ENCODE measurements at regions not wholly inside any gene's neighbourhood (a gene's known extent, or its start where the extent isn't known, plus 50 kb on each side); places are given as distances from the start of the nearest gene placed in this dataset.

- TF ChIP-seq CTCF (IDR thresholded peaks at IDR 0.05; ENCODE audit: insufficient read depth, low read depth, low read length, missing control alignments): no peak
- peak; percentile 54 for DNase-seq (ENCODE audit: low read depth)
- no peak overlapping the region for H3K4me3 ChIP-seq (ENCODE audit: low read length)
Measured at GRCh38 chr11:69353696-69354544, 60.0 kb downstream of the MYEOV start.

DNA sequence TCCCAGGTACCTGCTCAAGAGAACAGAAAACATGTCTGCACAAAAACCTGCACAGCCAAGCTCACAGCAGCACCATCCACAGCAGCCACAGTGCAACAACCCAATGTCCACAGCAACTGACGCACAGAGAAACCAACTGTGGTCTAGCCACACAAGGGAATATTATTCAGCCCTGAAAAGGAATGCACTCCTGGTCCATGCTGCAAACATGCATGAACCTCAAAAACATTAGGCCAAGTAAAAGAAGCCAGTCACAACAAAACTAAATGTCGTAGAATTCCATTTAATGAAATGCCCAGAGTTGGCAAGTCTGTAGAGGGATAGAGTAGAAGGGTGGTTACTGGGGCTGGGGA is 60.6 kb downstream of the MYEOV start:
- no peak overlapping the region for H3K4me3 ChIP-seq (ENCODE audit: low read length)
- TF ChIP-seq CTCF (IDR thresholded peaks at IDR 0.05; ENCODE audit: insufficient read depth, low read depth, low read length, missing control alignments): no peak
- DNase-seq (ENCODE audit: low read depth): no peak

DNA sequence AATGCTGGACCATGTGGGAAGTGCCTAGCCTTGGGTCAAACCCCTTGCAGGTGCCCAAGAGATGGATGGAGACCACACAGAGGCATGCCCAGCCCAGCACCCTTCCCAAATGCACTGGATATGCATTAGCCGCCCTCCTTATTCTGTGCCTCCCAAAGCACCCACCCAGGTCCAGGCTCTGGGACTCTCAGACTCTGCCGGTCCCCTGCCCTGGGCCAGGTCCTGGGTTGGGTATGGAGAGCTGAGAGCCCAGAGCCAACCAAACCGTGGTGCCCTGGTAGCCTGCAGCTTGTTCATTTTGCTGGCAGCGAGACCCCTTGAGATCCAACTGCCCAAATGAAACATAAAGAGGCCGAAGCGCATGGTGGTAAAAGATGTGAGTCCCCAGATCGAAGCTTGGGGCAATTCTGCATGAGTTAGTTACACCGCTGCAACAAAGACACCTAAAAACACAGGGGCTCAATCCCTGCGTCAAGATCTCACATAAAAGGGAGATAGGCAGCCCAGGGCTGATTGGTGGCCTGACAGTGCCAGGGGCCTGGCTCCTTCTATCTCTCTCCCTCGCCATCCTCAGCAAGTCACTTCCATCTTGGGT is 61.5 kb downstream of the MYEOV start:
- no peak for DNase-seq (ENCODE audit: low read depth)
- H3K4me3 ChIP-seq (ENCODE audit: low read length): no peak overlapping the region
- TF ChIP-seq CTCF (IDR thresholded peaks at IDR 0.05; ENCODE audit: insufficient read depth, low read depth, low read length, missing control alignments): no peak

- no peak overlapping the region for H3K4me3 ChIP-seq (ENCODE audit: low read length)
- TF ChIP-seq CTCF (IDR thresholded peaks at IDR 0.05; ENCODE audit: insufficient read depth, low read depth, low read length, missing control alignments): no peak
- DNase-seq (ENCODE audit: low read depth): no peak
Measured at GRCh38 chr11:69355959-69356702, 62.2 kb downstream of the MYEOV start.

- TF ChIP-seq CTCF (IDR thresholded peaks at IDR 0.05; ENCODE audit: insufficient read depth, low read depth, low read length, missing control alignments): no peak
- DNase-seq (ENCODE audit: low read depth): no peak
- H3K4me3 ChIP-seq (ENCODE audit: low read length): no peak overlapping the region
Measured at GRCh38 chr11:69356703-69357457, 62.9 kb downstream of the MYEOV start.

GRCh38 chr11:69357458-69358397 is 63.8 kb downstream of the MYEOV start:
- no peak for TF ChIP-seq CTCF (IDR thresholded peaks at IDR 0.05; ENCODE audit: insufficient read depth, low read depth, low read length, missing control alignments)
- no peak for DNase-seq (ENCODE audit: low read depth)
- no peak overlapping the region for H3K4me3 ChIP-seq (ENCODE audit: low read length)
